Psoas muscle (tissue), 7 donors: ENCODE measurements at regions not wholly inside any gene's neighbourhood (a gene's known extent, or its start where the extent isn't known, plus 50 kb on each side); places are given as distances from the start of the nearest gene placed in this dataset.

Experiments used
- ATAC-seq, 4 donors: fragments of 200-7000 bp; cut with Tn5 transposase; one replicate each; pipeline ENCODE4 v1.9.1; 2020; ENCODE audit warnings: moderate library complexity in 3 of 4, mild to moderate bottlenecking in 2 of 4
- DNase-seq, 2 donors: peaks; one replicate each; pipeline ENCODE4 v3.0.0-alpha.2; 2020
- H3K27ac ChIP-seq: fragments of 200-600 bp; one replicate; pipeline ENCODE4 v1.8.0; 2022
- H3K27me3 ChIP-seq, 3 donors: fragments of 200-600 bp in 1 of 3; one replicate each; pipeline versions ENCODE4 v1.6.1 to v1.8.0; 2013 to 2022; ENCODE audit warnings: low read length in 2 of 3, mild to moderate bottlenecking in 2 of 3, moderate library complexity in 1 of 3; ENCODE audit not compliant: insufficient read depth in 3 of 3
- H3K36me3 ChIP-seq, 2 donors: fragments of 200-600 bp in 1 of 2; one replicate each; pipeline versions ENCODE4 v1.6.1 to v1.8.0; 2013 to 2022; ENCODE audit warnings: low read depth in 1 of 2, mild to moderate bottlenecking in 1 of 2, moderate library complexity in 1 of 2; ENCODE audit not compliant: insufficient read depth in 1 of 2
- H3K4me1 ChIP-seq: fragments of 200-600 bp; one replicate; pipeline ENCODE4 v1.8.0; 2022
- H3K4me3 ChIP-seq: fragments of 200-600 bp; one replicate; pipeline ENCODE4 v1.8.0; 2022; ENCODE audit warnings: mild to moderate bottlenecking
- H3K9me3 ChIP-seq: fragments of 200-600 bp; one replicate; pipeline ENCODE4 v1.8.0; 2022
- CTCF ChIP-seq: fragments of 200-600 bp; IDR thresholded peaks from one replicate; pipeline ENCODE4 v1.8.0; 2022; ENCODE audit warnings: antibody characterized with exemption
- WGBS, 3 donors: extraction: QIAGEN DNeasy Blood & Tissue Kit; methylation state at CpG; one replicate each; pipeline versions ENCODE4 v1.1.6 to v1.1.7; 2013; 5-methylcytosine and 5-hydroxymethylcytosine counted together
- intact Hi-C, 2 donors: fragments of 100-400 bp; cut with DNase I; formaldehyde crosslinking; loops; one replicate each; pipeline versions ENCODE4 v1.11.0 to v1.14.2; 2022
- donor health status: healthy with polysubstance abuse.
- donor health status: DM: no; HTN: no; CAD: no; lungs with moderate emphysema.
- donor health status: Bipolar disorder and iron deficiency.
- donor health status: healthy.
- donor health status: DM: yes; HTN: yes; CAD: no.
- donor health status: DM: no; HTN: no; CAD: no.
- donor health status: DM: yes; HTN: yes; CAD: no.

GRCh38 chr2:82172483-82172882 lies 1867.9 kb upstream of the LRRTM1 start:
- H3K4me1 ChIP-seq = no peaks in the 10 kb centered on the region
- DNase-seq = no peak
- 44 to 63% (median 47%) methylated on average over 2 of the region's 2 CpGs for WGBS, 3 donors
- no peaks in the 10 kb centered on the region for H3K27me3 ChIP-seq
- no peaks in the 10 kb centered on the region for H3K36me3 ChIP-seq
- ATAC-seq = no peak
- H3K9me3 ChIP-seq = no peaks in the 10 kb centered on the region
- H3K4me3 ChIP-seq = no peak overlapping the region
- no peak for TF ChIP-seq CTCF
- intact Hi-C loops = no loop called here
- H3K27ac ChIP-seq = no peak overlapping the region

GRCh38 chr2:82169379-82169778 lies 1864.8 kb upstream of the LRRTM1 start:
- H3K36me3 ChIP-seq = no peaks in the 10 kb centered on the region

DNA sequence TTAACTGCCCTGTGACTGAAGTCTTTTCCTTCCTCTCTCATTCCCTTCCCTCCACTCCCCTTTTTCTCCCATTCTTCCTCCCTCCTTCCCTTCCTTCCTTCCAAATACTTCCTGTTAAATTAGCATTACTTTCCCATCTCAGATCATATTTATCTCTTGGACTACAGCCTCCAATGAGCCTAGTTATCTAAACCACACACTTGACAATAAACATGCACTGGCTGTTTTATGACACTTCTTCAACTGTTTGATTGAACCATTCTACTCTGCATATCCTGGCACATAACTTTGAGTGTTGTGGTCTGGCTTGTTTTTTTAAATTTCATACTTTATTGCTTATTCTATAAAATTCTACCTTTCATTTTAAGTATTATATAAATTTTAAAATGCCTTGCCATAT lies 1860.8 kb upstream of the LRRTM1 start:
- ATAC-seq = no peak
- no peak for DNase-seq
- Histone ChIP-seq H3K4me1 (no peaks in the 10 kb centered on the region), H3K27me3 (no peaks in the 10 kb centered on the region), H3K9me3 (no peaks in the 10 kb centered on the region), H3K27ac (no peak overlapping the region), H3K36me3 (no peaks in the 10 kb centered on the region), H3K4me3 (no peak overlapping the region)
- intact Hi-C loops = no loop called here
- TF ChIP-seq CTCF = no peak

More at GRCh38 chr2:82169379-82169778, 1864.8 kb upstream of the LRRTM1 start:
- 69 to 79% (median 74%) methylated on average over 4 of the region's 4 CpGs for WGBS, 3 donors
- Histone ChIP-seq H3K27me3 (no peaks in the 10 kb centered on the region), H3K27ac (no peak overlapping the region), H3K4me3 (no peak overlapping the region), H3K9me3 (no peaks in the 10 kb centered on the region), H3K4me1 (no peaks in the 10 kb centered on the region)
- ATAC-seq = no peak
- no peak for TF ChIP-seq CTCF
- intact Hi-C loops = no loop called here
- no peak for DNase-seq

- DNase-seq = no peak
Observed at GRCh38 chr2:82158150-82158549, 1853.6 kb upstream of the LRRTM1 start.

More at GRCh38 chr2:82158150-82158549, 1853.6 kb upstream of the LRRTM1 start:
- intact Hi-C loops = no loop called here
- no peaks in the 10 kb centered on the region for H3K27me3 ChIP-seq
- WGBS, 3 donors = 35 to 46% (median 40%) methylated on average over 2 of the region's 2 CpGs
- TF ChIP-seq CTCF = no peak
- H3K36me3 ChIP-seq = no peaks in the 10 kb centered on the region
- H3K4me3 ChIP-seq = no peak overlapping the region
- H3K9me3 ChIP-seq = no peaks in the 10 kb centered on the region
- H3K27ac ChIP-seq = no peak overlapping the region
- ATAC-seq = no peak
- H3K4me1 ChIP-seq = no peaks in the 10 kb centered on the region
